GM21381 (cell line): ENCODE measurements at regions not wholly inside any gene's neighbourhood (a gene's known extent, or its start where the extent isn't known, plus 50 kb on each side); places are given as distances from the start of the nearest gene placed in this dataset.
"Not testable (repeated sequence)": the region's sequence is repeated elsewhere in the genome, so short reads cannot be mapped to it uniquely, and the experiment has no call there.

Source experiments
- ATAC-seq: cut with Tn5 transposase; IDR thresholded peaks from one replicate; pipeline ENCODE4 v1.9.1; 2021; ENCODE audit warnings: mild to moderate bottlenecking, moderate library complexity; ENCODE audit not compliant: unreplicated experiment

DNA sequence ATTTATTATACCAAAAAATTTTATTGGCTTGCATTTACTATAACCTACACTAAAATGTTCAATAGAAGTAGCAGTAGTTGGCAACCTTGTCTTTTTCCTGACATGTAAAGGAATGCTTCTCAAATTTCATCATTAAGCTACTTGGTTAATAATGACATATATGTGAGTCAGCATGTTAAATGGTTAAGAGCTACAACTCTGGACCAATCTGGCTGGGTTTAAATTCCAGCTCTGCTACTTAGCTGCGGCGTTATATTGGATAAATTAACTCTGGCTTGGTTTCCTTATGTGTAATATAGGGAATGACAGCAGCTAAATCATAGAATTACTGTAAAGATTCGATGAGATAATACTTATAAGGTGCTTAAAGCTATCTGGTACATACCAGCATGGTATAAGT is 53.7 kb upstream of the OTOGL start:
- no peak for ATAC-seq

DNA sequence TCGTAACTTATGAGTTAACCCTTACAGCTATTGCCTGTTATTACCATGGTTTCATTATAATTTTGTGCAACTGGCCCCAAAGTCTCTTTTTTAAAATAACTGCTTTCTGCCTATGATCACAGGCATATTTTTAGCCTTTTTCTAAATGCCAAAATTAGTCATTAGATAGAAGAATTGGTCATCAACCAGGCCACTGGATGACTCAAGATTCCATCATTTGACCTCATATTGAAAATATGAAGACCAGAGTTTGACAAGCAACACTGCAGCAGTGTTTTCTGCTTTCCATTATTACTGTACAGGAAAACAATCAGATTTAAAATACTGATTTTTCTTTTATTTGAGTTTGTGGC is 54.7 kb upstream of the OTOGL start:
- no peak for ATAC-seq

DNA sequence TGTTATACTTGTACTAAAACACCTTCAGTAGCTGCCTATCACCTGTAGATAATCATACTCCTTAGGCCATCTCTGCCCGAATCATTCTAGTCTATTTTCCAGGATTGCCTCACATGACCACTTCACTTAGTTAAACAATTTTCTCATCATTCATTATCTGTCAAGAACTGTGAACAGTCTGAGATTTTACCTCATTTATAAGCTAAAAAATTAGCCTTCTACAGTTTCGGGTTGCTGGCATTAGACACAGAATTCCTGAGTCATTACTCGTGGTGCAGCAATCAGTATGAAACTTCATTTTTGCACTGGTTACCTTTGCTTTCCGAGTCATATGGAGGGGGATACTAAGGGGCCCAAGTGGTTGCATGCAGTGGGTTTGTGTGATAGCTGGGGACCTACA is 57.6 kb upstream of the OTOGL start:
- no peak for ATAC-seq

DNA sequence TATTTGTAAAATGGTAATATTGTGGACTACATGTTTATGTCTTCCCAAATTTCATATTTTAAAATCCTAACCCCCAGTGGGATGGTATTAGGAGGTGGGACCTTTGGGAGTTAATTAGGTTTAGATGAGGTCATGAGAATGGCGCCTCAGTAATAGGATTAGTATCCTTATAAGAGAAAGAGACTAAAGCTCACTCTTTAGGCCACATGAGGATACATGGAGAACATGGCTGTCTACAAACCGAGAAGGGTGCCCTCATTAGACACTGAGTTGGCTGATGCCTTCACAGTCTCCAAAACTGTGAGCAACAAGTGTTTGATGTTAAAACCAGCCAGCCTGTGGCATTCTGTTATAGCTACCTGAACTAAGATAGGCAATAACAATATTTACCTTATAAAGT is 58.3 kb upstream of the OTOGL start:
- no peak for ATAC-seq

DNA sequence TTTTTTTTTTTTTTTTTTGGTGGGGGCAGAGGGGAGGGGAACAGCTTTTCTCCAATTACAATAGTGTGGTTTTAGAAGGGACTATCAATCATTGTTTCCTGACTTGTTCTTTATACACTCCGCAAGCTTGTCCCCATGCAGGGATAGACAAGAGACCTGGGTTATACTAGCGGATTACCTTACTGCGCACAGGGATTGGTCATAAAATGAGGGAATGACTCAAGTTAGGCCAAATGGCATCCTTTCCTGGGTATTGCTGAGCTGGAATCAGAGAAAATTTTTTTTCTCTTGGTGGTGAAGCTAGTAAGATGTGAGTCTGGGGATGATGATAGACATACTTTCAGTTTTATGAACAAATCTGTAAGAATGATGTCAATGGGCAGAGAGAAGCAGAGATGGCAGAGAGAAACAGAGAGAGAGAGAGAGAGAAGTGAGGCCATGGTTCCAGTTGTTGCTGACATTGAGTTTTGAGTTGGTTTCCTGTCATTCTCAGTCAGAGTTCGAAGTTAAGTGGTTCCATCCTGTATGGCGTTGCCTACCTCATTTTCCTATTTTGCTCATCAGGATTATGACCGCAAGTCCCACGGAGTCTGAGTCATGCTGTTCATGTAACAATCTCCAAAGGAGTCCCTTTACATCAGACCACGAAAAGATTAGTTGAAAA is 59.1 kb upstream of the OTOGL start:
- no peak for ATAC-seq

DNA sequence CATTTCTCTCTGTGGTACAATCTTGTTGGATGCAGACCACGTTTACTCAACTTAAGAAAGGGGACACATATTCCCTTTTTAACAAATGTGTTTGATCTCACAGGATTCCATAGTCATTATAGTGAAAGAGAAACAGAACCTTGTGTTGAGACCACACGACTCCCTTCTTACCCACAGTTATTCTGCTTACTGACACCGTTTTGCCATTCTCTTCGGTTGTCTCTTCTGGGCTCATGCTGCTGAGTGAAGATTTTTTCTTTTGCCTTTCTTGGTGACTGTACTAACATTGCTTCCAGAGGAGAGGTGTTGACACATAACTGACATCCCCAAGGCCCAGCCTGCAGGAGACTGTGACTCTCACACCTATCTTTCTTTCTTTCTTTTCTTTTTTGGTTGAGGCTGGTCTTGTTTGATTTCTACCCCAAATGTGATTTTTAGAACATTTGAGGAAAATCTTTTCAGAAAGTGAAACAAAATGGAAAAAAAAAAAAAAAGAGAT is 61.2 kb upstream of the OTOGL start:
- no peak for ATAC-seq

DNA sequence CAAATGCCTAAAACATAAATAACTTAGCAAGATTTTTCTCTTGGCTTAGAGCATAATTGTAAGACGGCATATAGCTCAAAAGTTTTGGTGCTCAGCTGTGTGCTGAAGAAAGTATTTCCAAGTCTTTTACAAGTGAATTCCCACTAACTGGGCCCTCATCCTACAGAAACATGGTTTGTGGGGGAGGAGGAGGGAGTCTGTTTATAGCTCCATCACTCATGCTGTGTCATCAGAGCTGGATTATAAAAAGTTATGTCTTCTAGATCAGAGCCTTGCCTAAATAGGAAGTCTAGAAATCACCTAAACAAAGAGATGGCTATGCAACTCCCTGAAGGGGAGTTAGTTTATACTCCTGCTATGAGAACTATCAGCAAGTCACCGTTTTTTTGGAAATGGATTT is 65.9 kb upstream of the OTOGL start:
- no peak for ATAC-seq

DNA sequence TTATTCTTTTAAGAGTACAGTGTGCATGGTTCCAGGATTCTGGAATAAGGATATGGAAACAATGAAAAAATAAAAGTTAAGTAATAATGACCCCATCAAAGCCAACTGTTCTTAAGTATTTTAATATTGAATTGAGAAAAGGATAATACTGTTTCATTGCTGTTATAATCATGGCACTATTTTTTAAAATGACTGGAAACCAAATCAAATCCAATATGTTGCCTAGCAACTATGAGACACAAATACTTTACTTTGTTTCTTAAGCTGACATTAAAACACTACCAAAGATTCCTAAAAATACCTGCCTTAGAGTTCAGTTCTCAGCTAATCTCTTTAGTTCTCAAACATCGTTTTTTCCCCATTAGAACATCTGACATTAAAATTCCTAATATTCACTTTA is 66.4 kb upstream of the OTOGL start:
- ATAC-seq: no peak

DNA sequence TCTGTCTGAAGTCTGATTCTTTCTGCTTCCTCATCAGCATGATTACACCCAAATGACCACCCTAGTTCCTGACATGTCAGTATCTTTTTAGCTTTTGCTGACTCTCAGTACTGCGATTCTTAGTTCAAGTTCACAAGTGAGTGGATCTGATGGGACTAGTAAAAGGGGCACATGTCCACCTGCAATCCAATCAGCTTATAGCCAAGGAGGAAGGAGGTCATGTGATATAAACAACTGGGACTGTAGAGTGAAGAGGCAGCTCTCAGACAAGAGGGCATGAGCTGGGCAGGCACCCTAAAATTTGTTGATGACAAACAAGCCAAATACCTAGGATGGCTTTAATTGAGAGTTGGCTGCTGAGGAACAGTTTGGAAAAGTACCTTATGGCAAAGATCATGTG is 68.1 kb upstream of the OTOGL start:
- no peak for ATAC-seq

DNA sequence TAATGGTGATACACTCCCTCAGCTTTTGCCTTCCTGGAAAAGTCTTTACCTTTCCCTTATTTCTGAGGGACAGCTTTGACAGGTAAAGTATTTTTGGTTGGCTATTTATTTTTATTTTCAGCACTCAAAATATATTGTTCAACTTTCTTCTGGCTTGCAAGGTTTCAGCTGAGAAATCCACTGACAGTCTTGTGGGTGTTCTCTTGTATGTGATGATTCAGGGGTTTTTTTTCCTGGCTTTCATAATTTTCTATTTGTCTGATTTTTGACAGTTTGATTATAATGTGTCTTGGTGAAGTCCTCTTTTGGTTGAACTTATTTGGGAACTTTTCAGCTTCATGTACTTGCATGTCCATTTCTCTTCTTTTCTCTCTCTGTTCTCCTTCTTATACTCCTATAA is 73.7 kb upstream of the OTOGL start:
- no peak for ATAC-seq

DNA sequence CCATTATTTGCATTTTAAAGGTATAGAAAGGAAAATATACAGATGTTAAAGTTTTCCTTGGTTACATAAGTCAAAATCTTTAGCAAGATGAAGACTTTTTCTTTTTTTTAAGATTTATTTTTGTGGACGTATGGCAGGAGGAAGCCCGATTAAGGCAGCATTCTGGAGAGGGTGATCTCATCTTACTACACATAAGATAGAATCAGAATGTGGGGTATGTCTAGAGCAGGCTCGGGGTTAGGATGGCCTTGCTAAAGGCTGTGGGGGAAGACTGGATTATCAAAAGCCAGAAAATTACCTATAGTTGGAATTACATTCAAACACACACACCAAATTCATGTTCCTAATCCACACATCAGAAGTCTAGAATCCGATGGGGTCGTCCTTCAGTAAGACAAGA is 79.6 kb upstream of the OTOGL start:
- ATAC-seq: no peak

DNA sequence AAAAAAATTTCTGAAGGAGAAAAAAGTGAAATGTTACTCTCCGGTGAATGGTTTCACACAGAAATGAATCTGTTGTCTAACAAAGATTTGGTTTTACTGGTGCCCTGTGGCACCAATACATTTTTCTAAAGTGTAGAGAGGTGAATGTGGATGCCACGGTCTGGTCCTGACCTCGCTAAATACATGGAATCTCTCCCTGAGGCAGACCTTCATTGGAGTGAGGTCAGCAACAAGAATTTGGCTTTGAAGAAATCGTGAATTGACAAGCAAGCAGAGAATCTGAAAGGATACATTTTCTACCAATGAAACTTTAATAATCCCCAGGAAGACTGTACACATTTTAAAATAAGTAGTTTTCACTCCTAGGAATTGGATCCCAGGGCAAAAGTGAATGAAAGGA is 81.2 kb upstream of the OTOGL start:
- no peak for ATAC-seq

DNA sequence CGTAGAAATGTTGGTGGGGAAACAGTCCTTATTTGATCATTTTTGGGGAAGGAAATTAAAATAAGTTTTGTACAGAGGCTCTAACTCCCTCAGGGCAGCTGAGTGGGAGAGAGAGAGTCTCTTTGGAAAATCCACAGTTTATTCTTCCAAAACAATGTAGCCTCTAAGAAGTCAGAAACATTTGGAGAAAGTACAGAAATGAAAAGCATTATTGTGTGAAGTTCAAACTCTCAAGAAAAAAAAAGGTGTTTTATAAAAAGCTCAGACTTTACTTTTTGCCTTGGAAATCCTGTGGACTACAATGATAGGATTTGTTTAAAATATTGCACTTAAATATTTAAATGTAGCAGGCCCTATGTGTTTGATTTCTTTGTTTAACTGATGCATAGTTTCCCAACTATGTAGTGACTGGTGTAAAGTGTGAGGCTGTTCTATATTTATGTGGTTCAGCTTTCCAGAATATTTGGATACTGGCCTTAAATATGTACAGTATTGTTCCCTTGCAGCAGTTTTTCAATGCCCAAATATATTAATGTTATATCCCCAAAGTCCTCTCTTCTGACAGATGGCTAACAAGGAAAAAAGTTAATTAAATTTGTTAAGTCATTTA is 82.0 kb upstream of the OTOGL start:
- no peak for ATAC-seq

DNA sequence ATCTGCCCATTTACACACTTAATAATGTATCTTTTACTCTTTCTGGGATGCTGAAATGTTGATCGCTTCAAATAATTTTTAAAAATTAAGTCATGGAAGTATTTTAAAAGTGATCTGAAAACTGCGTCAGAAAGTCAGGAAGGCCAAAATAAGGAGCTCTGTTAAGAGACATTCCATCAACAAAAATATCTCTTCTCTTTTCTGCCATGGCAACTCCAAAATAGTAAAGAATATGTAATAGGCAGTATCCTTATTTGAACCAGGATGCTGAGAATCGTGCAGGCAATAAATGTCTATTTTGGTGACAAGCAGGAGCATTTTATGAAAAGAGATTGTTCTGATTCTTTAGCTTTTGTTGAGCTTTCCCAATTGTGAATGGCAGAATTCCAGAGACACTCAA is 81.8 kb upstream of the PPP1R12A start:
- no peak for ATAC-seq

DNA sequence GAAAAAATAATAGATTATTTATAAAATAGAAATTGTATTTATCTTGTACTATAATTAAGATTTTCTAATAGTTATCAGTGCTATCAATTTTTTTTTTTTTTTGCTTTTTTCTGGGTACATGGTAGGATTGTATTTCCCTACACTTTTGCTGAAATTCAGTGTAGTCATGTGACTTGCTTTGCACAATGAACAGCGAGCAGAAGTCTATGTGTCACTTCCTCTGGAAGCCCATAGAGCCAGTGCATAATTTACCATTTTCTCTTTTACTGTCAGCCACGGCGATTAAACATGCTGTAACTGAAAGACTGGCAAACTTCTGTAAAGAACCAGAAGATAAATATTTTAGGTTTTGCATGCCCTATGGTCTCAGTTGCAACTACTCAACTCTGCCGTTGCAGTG is 80.8 kb upstream of the PPP1R12A start:
- no peak for ATAC-seq

DNA sequence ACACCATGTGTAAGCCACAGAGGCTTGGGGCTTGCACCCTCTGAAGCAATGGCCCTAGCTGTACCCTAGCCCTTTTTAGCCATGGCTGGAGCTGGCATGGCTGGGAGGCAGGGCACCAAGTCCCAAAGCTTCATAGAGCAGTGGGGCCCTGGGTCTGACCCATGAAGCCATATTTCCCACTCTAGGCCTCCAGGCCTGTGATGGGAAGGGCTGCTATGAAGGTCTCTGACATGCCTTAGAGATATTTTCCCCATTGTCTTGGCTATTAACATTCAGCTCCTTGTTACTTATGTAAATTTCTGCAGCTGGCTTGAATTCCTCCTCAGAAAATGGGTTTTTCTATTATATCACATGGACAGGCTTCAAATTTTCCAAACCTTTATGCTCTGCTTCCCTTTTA is 68.8 kb upstream of the PPP1R12A start:
- not testable (repeated sequence) for ATAC-seq

DNA sequence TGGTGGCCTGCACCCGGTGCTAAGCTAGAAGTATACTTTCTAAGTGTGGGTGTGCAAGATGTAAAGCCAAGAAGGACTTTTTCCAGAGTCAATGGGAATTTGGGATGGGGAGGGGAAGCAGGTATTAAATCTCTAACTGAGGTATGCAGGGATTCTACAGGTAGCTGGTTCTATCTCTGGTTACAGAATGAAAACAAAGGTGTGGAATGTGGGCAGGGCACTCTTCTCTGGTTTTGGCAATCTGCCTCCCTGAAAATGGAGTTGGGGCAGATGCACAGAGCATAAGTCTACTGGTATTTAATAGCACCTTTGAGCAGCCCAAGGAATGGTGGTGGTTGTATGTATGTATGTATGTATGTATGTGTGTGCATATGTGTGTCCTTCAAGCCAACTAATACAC is 66.7 kb upstream of the PPP1R12A start:
- no peak for ATAC-seq

DNA sequence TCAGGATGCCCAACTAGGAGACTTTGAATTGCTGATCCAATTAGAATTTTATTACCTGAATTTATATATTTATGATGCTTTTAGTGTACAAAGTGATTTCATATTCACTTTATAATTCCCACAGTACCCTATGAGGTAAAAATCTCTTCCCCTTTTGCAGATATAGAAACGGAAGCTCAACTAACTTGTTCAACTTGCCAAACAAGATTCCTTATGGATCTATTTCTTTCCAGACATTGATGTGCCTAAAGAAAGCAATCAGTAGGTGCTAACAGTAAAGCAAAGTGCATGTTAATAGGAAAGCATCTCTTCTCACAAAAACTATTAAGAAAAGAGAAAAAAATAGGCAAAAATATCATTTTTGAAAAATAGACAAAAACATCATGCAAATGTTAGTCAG is 65.9 kb upstream of the PPP1R12A start:
- ATAC-seq: no peak

DNA sequence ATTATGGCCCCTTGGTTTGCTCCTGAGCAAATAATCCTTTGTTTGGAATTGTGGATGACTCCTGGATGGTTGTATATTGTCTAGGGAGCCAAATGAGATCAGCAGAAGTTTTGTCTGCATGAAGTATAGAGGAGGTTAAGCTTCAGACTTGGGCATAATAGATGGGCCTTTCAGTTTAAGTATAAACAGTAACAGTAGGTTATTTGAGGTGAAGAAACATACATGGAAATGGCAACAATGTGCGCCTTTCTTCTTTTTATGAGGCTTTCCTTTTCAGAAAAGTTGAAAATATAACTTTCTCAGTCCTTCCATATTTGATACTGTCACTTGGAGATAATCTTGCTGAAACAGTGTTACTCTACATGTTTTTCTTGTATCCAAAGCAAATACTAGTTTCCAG is 63.7 kb upstream of the PPP1R12A start:
- no peak for ATAC-seq

DNA sequence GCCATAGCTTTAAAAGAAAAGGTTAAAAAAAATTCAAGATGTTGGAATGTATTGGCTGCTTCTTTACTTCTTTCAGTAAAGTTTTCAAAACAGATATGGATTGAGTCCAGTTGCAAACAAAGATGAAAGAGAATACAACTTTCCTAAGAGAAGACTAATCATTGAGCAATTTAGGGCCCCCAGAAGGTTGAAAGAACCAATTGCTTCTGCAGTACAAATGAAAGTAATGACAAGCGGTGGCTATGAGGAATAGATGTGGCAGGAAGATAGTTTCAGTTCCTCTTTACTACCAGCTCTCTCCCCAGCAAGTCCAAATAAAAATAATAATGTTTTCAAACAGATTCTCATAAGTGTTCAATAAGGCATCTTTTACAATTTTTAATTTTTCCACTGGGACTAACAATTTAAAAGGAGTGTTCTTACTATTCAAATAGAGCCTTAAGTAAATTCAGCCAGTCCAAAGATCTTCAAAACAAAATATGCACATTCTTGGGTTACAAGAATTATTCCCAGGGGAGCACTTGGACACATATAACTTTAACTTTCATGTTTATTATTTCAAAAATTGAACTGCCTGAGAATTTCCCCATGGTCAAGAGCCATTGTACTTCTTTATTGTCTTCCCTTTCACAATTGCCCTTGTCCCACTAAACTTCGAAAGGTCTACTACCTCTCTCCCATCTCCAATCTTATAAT is 62.3 kb upstream of the PPP1R12A start:
- ATAC-seq: peak; percentile 100

DNA sequence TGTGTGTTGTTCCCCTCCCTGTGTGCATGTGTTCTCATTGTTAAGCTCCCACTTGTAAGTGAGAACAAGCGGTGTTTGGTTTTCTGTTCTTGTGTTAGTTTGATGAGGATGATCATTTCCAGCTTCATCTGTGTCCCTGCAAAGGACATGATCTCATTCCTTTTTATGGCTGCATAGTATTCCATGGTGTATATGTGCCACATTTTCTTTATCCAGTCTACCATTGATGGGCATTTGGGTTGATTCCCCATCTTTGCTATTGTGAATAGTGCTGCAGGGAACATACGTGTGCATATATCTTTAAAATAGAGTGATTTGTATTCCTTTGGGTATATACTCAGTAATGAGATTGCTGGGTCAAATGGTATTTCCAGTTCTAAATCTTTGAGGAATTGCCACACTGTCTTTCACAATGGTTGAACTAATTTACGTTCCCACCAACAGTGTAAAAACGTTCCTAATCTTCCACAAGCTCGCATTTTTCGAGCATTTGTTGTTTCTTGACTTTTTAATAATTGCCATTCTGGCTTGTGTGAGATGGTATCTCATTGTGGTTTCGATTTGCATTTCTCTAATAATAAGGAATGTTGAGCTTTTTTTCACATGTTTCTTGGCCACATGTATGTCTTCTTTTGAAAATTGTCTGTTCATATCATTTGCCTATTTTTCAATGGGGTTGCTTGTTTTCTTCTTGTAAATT is 60.6 kb upstream of the PPP1R12A start:
- ATAC-seq: not testable (repeated sequence)
